GM12878 (cell line): ENCODE measurements at regions not wholly inside any gene's neighbourhood (a gene's known extent, or its start where the extent isn't known, plus 50 kb on each side); places are given as distances from the start of the nearest gene placed in this dataset.

Experiments used
- ATAC-seq: fragments of 200-7000 bp; cut with Tn5 transposase; 3 replicates; pipeline ENCODE4 v1.9.1; 2020; ENCODE audit warnings: mild to moderate bottlenecking, moderate library complexity
- BruUV-seq: library from RNA; stranded (reverse); fragments of 400-500 nt; replicated peaks from 2 replicates; lab custom pipeline; 2021; lab: Mats Ljungman, UMichigan
- CTCF ChIA-PET: fragments of 300-600 bp; sonication (Branson Sonifier 250); formaldehyde crosslinking; extraction: SDS; loops from one replicate; lab custom pipeline; 2021; ENCODE audit warnings: inconsistent platforms; lab: Yijun Ruan, JAX
- POLR2A ChIA-PET: fragments of 350-600 bp; formaldehyde crosslinking; extraction: SDS; loops from one replicate; lab custom pipeline; 2021; ENCODE audit warnings: inconsistent platforms; lab: Charles Lee
- RAD21 ChIA-PET: fragments of 300-600 bp; sonication (Branson Sonifier 250); formaldehyde crosslinking; loops from one replicate; lab custom pipeline; 2023; ENCODE audit warnings: antibody characterized with exemption; ENCODE audit not compliant: unreplicated experiment; lab: Charles Lee
- SMC1A ChIA-PET: fragments of 300-600 bp; sonication (Branson Sonifier 250); formaldehyde crosslinking; loops from one replicate; lab custom pipeline; 2023; ENCODE audit not compliant: unreplicated experiment, uncharacterized antibody; lab: Charles Lee
- DNase-seq: peaks from one replicate; pipeline ENCODE4 v3.0.0-alpha.2; 2011; ENCODE audit warnings: low read depth, low spot score
- FAIRE-seq: peaks from 3 replicates; lab custom pipeline; 2011; peaks lifted over from hg19 to GRCh38; lab: Jason Lieb, UNC
- H2AFZ ChIP-seq: 2 replicates; pipeline ENCODE4 v1.6.0; 2011; ENCODE audit warnings: low read depth, low read length, control low read depth; ENCODE audit not compliant: control insufficient read depth
- H3K27ac ChIP-seq: 2 replicates; pipeline ENCODE4 v1.5.1; 2011; ENCODE audit warnings: control low read depth; ENCODE audit not compliant: control insufficient read depth, insufficient read depth
- H3K27me3 ChIP-seq, 2 experiments: replicated peaks in 1 of 2; 2 replicates each; pipeline versions ENCODE4 v1.6.0 to v1.6.1; 2011; ENCODE audit warnings: low read length in 1 of 2; ENCODE audit not compliant: control insufficient read depth in 2 of 2, insufficient read depth in 2 of 2
- H3K36me3 ChIP-seq, 2 experiments: 2 replicates each; pipeline ENCODE4 v1.5.1; 2011; ENCODE audit warnings: low read length in 1 of 2; ENCODE audit not compliant: control insufficient read depth in 2 of 2, insufficient read depth in 2 of 2
- H3K4me1 ChIP-seq: 2 replicates; pipeline ENCODE4 v1.6.1; 2011; ENCODE audit warnings: mild to moderate bottlenecking, low read length, moderate library complexity, mixed read lengths; ENCODE audit not compliant: control insufficient read depth, insufficient read depth
- H3K4me2 ChIP-seq: 2 replicates; pipeline ENCODE4 v1.6.0; 2011; ENCODE audit warnings: control low read depth; ENCODE audit not compliant: control insufficient read depth, insufficient read depth
- H3K4me3 ChIP-seq: fragments of 200-600 bp; sonication (generic); 2 replicates; pipeline ENCODE4 v1.5.1; 2016
- H3K79me2 ChIP-seq: 2 replicates; pipeline ENCODE4 v1.6.0; 2011; ENCODE audit warnings: low read length; ENCODE audit not compliant: control insufficient read depth, insufficient read depth
- H3K9ac ChIP-seq: 2 replicates; pipeline ENCODE4 v1.8.0; 2011; ENCODE audit warnings: low read length, control low read depth, mixed read lengths; ENCODE audit not compliant: control insufficient read depth, insufficient read depth
- H3K9me3 ChIP-seq: replicated peaks from 3 replicates; pipeline ENCODE4 v1.5.1; 2011; ENCODE audit warnings: mild to moderate bottlenecking, low read length; ENCODE audit not compliant: control insufficient read depth, insufficient read depth
- H4K20me1 ChIP-seq: 2 replicates; pipeline ENCODE4 v1.6.0; 2011; ENCODE audit not compliant: control insufficient read depth, insufficient read depth
- FOS ChIP-seq: IDR thresholded peaks from 3 replicates; pipeline ENCODE4 v1.6.1; 2011; ENCODE audit warnings: borderline replicate concordance; ENCODE audit not compliant: insufficient read length; ENCODE audit errors: extremely low read depth
- JUNB ChIP-seq: IDR thresholded peaks from 2 replicates; pipeline ENCODE4 v1.6.1; 2016; ENCODE audit warnings: antibody characterized with exemption, mild to moderate bottlenecking
- NFIC ChIP-seq: IDR thresholded peaks from 2 replicates; pipeline ENCODE4 v1.6.1; 2012; ENCODE audit warnings: low read depth, mild to moderate bottlenecking, inconsistent platforms, low read length, moderate library complexity
- SRF ChIP-seq, 2 experiments: IDR thresholded peaks; 2 replicates each; pipeline ENCODE4 v1.6.1; 2011; ENCODE audit warnings: low read depth in 2 of 2, low read length in 2 of 2, mild to moderate bottlenecking in 1 of 2, moderate library complexity in 1 of 2
- WGBS: methylation state at CpG from one replicate; pipeline ENCODE4 v1.1.6; 2016; ENCODE audit warnings: low lambda C conversion rate; ENCODE audit not compliant: insufficient replicate concordance, insufficient coverage; ENCODE audit errors: missing lambda C conversion rate; 5-methylcytosine and 5-hydroxymethylcytosine counted together
- in situ Hi-C: fragments of 300-500 bp; cut with MboI; formaldehyde crosslinking; loops from 9 replicates; pipeline ENCODE4 v1.14.3; 2018; ENCODE audit warnings: mixed read lengths
- intact Hi-C: fragments of 100-400 bp; cut with micrococcal nuclease; formaldehyde crosslinking; loops from one replicate; pipeline ENCODE4 v1.14.2; 2022; ENCODE audit not compliant: unreplicated experiment
- TF ChIP-seq, protein P1 (sequence below): IDR thresholded peaks from 2 replicates; pipeline ENCODE4 v1.6.1; 2012; ENCODE audit warnings: low read depth, low read length, improper control_type of control experiment
- TF ChIP-seq, protein P2 (sequence below): fragments of 450-650 bp; IDR thresholded peaks from 2 replicates; pipeline ENCODE4 v1.6.1; 2016; ENCODE audit warnings: mild to moderate bottlenecking
- TF ChIP-seq, protein P3 (sequence below): IDR thresholded peaks from 2 replicates; pipeline ENCODE4 v1.6.1; 2012; ENCODE audit warnings: improper control_type of control experiment, low read depth, low read length; ENCODE audit not compliant: insufficient replicate concordance
- TF ChIP-seq, protein P4 (sequence below): IDR thresholded peaks from 2 replicates; pipeline ENCODE4 v1.6.1; 2012; ENCODE audit warnings: low read length, inconsistent platforms

DNA sequence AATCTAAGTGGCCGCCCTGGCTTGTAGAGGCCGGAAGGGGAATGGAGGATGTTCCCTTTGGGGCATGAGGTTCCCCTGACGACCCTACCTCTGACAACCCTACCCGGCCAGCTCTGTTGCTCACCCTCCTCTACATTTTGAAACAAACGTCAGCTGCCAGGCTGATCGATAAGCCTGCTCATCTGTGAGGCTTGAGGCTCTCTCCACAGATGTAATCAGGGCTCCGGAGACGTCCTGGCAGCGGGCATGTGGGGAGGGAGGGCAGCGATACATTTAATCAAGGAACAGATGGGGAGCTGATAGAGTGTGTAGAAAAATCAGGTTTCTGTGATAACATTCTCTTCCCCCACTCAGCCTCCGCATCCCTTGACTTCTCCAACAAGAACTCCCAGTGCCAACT, 212.3 kb upstream of the SDK2 start:
- ATAC-seq = no peak
- WGBS = 32% methylated on average over 11 of the region's 11 CpGs
- SMC1A ChIA-PET = no interaction called here

More for the DNA sequence above, 212.3 kb upstream of the SDK2 start:
- intact Hi-C loops = no loop called here
- H3K36me3 ChIP-seq = no peaks in the 10 kb centered on the region
- no peaks in the 10 kb centered on the region for H3K27me3 ChIP-seq
- BruUV-seq = no TSS peak
- no peaks in the 10 kb centered on the region for H4K20me1 ChIP-seq
- H3K79me2 ChIP-seq = no peaks in the 10 kb centered on the region
- no peak overlapping the region for H3K4me3 ChIP-seq
- H3K4me2 ChIP-seq = no peak overlapping the region
- in situ Hi-C loops = no loop called here
- ChIA-PET RAD21 (no interaction called here), POLR2A (no interaction called here), CTCF (no interaction called here)
- no peak overlapping the region for H2AFZ ChIP-seq
- H3K27ac ChIP-seq = no peak overlapping the region
- no peak for DNase-seq
- no peak overlapping the region for H3K9ac ChIP-seq
- H3K9me3 ChIP-seq = no peaks in the 10 kb centered on the region; the same call in 2 of the 3 replicates
- TF ChIP-seq FOS (no peak), NFIC (no peak), JUNB (no peak), SRF (IDR thresholded peaks at IDR 0.05; ENCODE audit: low read depth in 2 of 2, low read length in 2 of 2) (no peak)
- TF ChIP-seq, protein P1, sequence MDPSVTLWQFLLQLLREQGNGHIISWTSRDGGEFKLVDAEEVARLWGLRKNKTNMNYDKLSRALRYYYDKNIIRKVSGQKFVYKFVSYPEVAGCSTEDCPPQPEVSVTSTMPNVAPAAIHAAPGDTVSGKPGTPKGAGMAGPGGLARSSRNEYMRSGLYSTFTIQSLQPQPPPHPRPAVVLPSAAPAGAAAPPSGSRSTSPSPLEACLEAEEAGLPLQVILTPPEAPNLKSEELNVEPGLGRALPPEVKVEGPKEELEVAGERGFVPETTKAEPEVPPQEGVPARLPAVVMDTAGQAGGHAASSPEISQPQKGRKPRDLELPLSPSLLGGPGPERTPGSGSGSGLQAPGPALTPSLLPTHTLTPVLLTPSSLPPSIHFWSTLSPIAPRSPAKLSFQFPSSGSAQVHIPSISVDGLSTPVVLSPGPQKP = no peak
- TF ChIP-seq, protein P2, sequence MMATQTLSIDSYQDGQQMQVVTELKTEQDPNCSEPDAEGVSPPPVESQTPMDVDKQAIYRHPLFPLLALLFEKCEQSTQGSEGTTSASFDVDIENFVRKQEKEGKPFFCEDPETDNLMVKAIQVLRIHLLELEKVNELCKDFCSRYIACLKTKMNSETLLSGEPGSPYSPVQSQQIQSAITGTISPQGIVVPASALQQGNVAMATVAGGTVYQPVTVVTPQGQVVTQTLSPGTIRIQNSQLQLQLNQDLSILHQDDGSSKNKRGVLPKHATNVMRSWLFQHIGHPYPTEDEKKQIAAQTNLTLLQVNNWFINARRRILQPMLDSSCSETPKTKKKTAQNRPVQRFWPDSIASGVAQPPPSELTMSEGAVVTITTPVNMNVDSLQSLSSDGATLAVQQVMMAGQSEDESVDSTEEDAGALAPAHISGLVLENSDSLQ = no peak
- TF ChIP-seq, protein P3, sequence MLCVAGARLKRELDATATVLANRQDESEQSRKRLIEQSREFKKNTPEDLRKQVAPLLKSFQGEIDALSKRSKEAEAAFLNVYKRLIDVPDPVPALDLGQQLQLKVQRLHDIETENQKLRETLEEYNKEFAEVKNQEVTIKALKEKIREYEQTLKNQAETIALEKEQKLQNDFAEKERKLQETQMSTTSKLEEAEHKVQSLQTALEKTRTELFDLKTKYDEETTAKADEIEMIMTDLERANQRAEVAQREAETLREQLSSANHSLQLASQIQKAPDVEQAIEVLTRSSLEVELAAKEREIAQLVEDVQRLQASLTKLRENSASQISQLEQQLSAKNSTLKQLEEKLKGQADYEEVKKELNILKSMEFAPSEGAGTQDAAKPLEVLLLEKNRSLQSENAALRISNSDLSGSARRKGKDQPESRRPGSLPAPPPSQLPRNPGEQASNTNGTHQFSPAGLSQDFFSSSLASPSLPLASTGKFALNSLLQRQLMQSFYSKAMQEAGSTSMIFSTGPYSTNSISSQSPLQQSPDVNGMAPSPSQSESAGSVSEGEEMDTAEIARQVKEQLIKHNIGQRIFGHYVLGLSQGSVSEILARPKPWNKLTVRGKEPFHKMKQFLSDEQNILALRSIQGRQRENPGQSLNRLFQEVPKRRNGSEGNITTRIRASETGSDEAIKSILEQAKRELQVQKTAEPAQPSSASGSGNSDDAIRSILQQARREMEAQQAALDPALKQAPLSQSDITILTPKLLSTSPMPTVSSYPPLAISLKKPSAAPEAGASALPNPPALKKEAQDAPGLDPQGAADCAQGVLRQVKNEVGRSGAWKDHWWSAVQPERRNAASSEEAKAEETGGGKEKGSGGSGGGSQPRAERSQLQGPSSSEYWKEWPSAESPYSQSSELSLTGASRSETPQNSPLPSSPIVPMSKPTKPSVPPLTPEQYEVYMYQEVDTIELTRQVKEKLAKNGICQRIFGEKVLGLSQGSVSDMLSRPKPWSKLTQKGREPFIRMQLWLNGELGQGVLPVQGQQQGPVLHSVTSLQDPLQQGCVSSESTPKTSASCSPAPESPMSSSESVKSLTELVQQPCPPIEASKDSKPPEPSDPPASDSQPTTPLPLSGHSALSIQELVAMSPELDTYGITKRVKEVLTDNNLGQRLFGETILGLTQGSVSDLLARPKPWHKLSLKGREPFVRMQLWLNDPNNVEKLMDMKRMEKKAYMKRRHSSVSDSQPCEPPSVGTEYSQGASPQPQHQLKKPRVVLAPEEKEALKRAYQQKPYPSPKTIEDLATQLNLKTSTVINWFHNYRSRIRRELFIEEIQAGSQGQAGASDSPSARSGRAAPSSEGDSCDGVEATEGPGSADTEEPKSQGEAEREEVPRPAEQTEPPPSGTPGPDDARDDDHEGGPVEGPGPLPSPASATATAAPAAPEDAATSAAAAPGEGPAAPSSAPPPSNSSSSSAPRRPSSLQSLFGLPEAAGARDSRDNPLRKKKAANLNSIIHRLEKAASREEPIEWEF = no peak
- TF ChIP-seq, protein P4, sequence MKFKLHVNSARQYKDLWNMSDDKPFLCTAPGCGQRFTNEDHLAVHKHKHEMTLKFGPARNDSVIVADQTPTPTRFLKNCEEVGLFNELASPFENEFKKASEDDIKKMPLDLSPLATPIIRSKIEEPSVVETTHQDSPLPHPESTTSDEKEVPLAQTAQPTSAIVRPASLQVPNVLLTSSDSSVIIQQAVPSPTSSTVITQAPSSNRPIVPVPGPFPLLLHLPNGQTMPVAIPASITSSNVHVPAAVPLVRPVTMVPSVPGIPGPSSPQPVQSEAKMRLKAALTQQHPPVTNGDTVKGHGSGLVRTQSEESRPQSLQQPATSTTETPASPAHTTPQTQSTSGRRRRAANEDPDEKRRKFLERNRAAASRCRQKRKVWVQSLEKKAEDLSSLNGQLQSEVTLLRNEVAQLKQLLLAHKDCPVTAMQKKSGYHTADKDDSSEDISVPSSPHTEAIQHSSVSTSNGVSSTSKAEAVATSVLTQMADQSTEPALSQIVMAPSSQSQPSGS = no peak
- no peaks in the 10 kb centered on the region for H3K4me1 ChIP-seq
- FAIRE-seq = no peak
